ENCODE measurements at regions not wholly inside any gene's neighbourhood (a gene's known extent, or its start where the extent isn't known, plus 50 kb on each side); places are given as distances from the start of the nearest gene placed in this dataset.

GRCh38 chr2:192267484-192267883 lies 72.8 kb upstream of the TMEFF2 start:
- no peaks in the 10 kb centered on the region for H4K20me1 ChIP-seq (ENCODE audit: insufficient read depth, low read length)
- no peak overlapping the region for H3K27ac ChIP-seq (ENCODE audit: low read length)
- H3F3A ChIP-seq (ENCODE audit: insufficient read depth, low read length): no peaks in the 10 kb centered on the region
- no peaks in the 10 kb centered on the region for H3K4me1 ChIP-seq (ENCODE audit: low read length)
- no peaks in the 10 kb centered on the region for H3K79me2 ChIP-seq (ENCODE audit: low read length)
- H3K27me3 ChIP-seq (replicated peaks; ENCODE audit: insufficient read depth, low read length): no peaks in the 10 kb centered on the region
- no peaks in the 10 kb centered on the region for H3K9me2 ChIP-seq (replicated peaks; ENCODE audit: insufficient read depth, low read length)
- TF ChIP-seq CTCF (IDR thresholded peaks at IDR 0.05; ENCODE audit: low read length) (no peak), EZH2phosphoT487 (IDR thresholded peaks at IDR 0.05; ENCODE audit: low read length) (no peak), EZH2 (optimal IDR thresholded peaks at IDR 0.05; ENCODE audit: low read depth, low read length) (no peak)
- H3K4me2 ChIP-seq (ENCODE audit: low read depth, low read length): no peak overlapping the region
- no peak overlapping the region for H3K9ac ChIP-seq (ENCODE audit: low read length)
- H3K9me3 ChIP-seq (replicated peaks; ENCODE audit: insufficient read depth, low read length): no peaks in the 10 kb centered on the region
- H3K36me3 ChIP-seq (replicated peaks; ENCODE audit: insufficient read depth, low read length): no peaks in the 10 kb centered on the region
- no peak for DNase-seq
- H3K4me3 ChIP-seq (ENCODE audit: low read length): no peak overlapping the region
- H2AFZ ChIP-seq (ENCODE audit: low read length): no peak overlapping the region

GRCh38 chr2:192265751-192266150 lies 71.0 kb upstream of the TMEFF2 start:
- H3K27ac ChIP-seq (ENCODE audit: low read length): no peak overlapping the region
- H3F3A ChIP-seq (ENCODE audit: insufficient read depth, low read length): no peaks in the 10 kb centered on the region
- H3K9ac ChIP-seq (ENCODE audit: low read length): no peak overlapping the region
- DNase-seq: no peak
- no peaks in the 10 kb centered on the region for H4K20me1 ChIP-seq (ENCODE audit: insufficient read depth, low read length)
- no peak overlapping the region for H3K4me3 ChIP-seq (ENCODE audit: low read length)
- TF ChIP-seq EZH2phosphoT487 (IDR thresholded peaks at IDR 0.05; ENCODE audit: low read length) (no peak), CTCF (IDR thresholded peaks at IDR 0.05; ENCODE audit: low read length) (no peak), EZH2 (optimal IDR thresholded peaks at IDR 0.05; ENCODE audit: low read depth, low read length) (no peak)
- H3K9me3 ChIP-seq (replicated peaks; ENCODE audit: insufficient read depth, low read length): no peaks in the 10 kb centered on the region
- no peaks in the 10 kb centered on the region for H3K4me1 ChIP-seq (ENCODE audit: low read length)
- H3K36me3 ChIP-seq (replicated peaks; ENCODE audit: insufficient read depth, low read length): no peaks in the 10 kb centered on the region
- no peaks in the 10 kb centered on the region for H3K9me2 ChIP-seq (replicated peaks; ENCODE audit: insufficient read depth, low read length)
- H3K4me2 ChIP-seq (ENCODE audit: low read depth, low read length): no peak overlapping the region
- H3K79me2 ChIP-seq (ENCODE audit: low read length): no peaks in the 10 kb centered on the region
- no peak overlapping the region for H2AFZ ChIP-seq (ENCODE audit: low read length)
- H3K27me3 ChIP-seq (replicated peaks; ENCODE audit: insufficient read depth, low read length): no peaks in the 10 kb centered on the region

GRCh38 chr2:192254444-192254843 lies 59.7 kb upstream of the TMEFF2 start:
- no peaks in the 10 kb centered on the region for H3K36me3 ChIP-seq (replicated peaks; ENCODE audit: insufficient read depth, low read length)
- H3K4me1 ChIP-seq (ENCODE audit: low read length): no peaks in the 10 kb centered on the region
- H3K27ac ChIP-seq (ENCODE audit: low read length): no peak overlapping the region
- no peaks in the 10 kb centered on the region for H3K79me2 ChIP-seq (ENCODE audit: low read length)
- H3K27me3 ChIP-seq (replicated peaks; ENCODE audit: insufficient read depth, low read length): no peaks in the 10 kb centered on the region
- H3K9me2 ChIP-seq (replicated peaks; ENCODE audit: insufficient read depth, low read length): no peaks in the 10 kb centered on the region
- TF ChIP-seq CTCF (IDR thresholded peaks at IDR 0.05; ENCODE audit: low read length): no peak
- TF ChIP-seq EZH2phosphoT487 (IDR thresholded peaks at IDR 0.05; ENCODE audit: low read length): no peak
- no peak for TF ChIP-seq EZH2 (optimal IDR thresholded peaks at IDR 0.05; ENCODE audit: low read depth, low read length)
- H4K20me1 ChIP-seq (ENCODE audit: insufficient read depth, low read length): no peaks in the 10 kb centered on the region
- no peak overlapping the region for H3K4me3 ChIP-seq (ENCODE audit: low read length)
- no peak overlapping the region for H2AFZ ChIP-seq (ENCODE audit: low read length)
- DNase-seq: no peak
- no peak overlapping the region for H3K9ac ChIP-seq (ENCODE audit: low read length)
- H3K4me2 ChIP-seq (ENCODE audit: low read depth, low read length): no peak overlapping the region
- no peaks in the 10 kb centered on the region for H3F3A ChIP-seq (ENCODE audit: insufficient read depth, low read length)
- no peaks in the 10 kb centered on the region for H3K9me3 ChIP-seq (replicated peaks; ENCODE audit: insufficient read depth, low read length)
